ENCODE measurements at regions not wholly inside any gene's neighbourhood (a gene's known extent, or its start where the extent isn't known, plus 50 kb on each side); places are given as distances from the start of the nearest gene placed in this dataset.

GRCh38 chr11:25206762-25207161 is 709.9 kb downstream of the LUZP2 start:
- Histone ChIP-seq H3K4me3 (ENCODE audit: insufficient read length, low read depth) (no peak overlapping the region), H3K4me1 (ENCODE audit: insufficient read depth, insufficient read length) (no peaks in the 10 kb centered on the region), H3K27me3 (ENCODE audit: insufficient read depth, insufficient read length) (no peaks in the 10 kb centered on the region), H3K9me3 (ENCODE audit: insufficient read depth, low read length) (no peaks in the 10 kb centered on the region), H3K36me3 (ENCODE audit: insufficient read depth, insufficient read length, low read length) (no peaks in the 10 kb centered on the region), H3K9ac (ENCODE audit: insufficient read length, low read depth) (no peak overlapping the region)
- DNase-seq (ENCODE audit: low read depth, low spot score): no peak
- TF ChIP-seq YY1 (IDR thresholded peaks at IDR 0.05; ENCODE audit: insufficient read depth, insufficient read length): no peak
- TF ChIP-seq SUZ12 (IDR thresholded peaks at IDR 0.05; ENCODE audit: extremely low read depth, insufficient read depth, insufficient read length): no peak
- TF ChIP-seq ZNF274 (IDR thresholded peaks at IDR 0.05; ENCODE audit: low read depth, low read length): no peak

- no peak for DNase-seq (ENCODE audit: low read depth, low spot score)
- Histone ChIP-seq H3K9me3 (ENCODE audit: insufficient read depth, low read length) (no peaks in the 10 kb centered on the region), H3K4me1 (ENCODE audit: insufficient read depth, insufficient read length) (no peaks in the 10 kb centered on the region), H3K4me3 (ENCODE audit: insufficient read length, low read depth) (no peak overlapping the region), H3K27me3 (ENCODE audit: insufficient read depth, insufficient read length) (no peaks in the 10 kb centered on the region), H3K36me3 (ENCODE audit: insufficient read depth, insufficient read length, low read length) (no peaks in the 10 kb centered on the region), H3K9ac (ENCODE audit: insufficient read length, low read depth) (no peak overlapping the region)
- TF ChIP-seq YY1 (IDR thresholded peaks at IDR 0.05; ENCODE audit: insufficient read depth, insufficient read length): no peak
- no peak for TF ChIP-seq ZNF274 (IDR thresholded peaks at IDR 0.05; ENCODE audit: low read depth, low read length)
- TF ChIP-seq SUZ12 (IDR thresholded peaks at IDR 0.05; ENCODE audit: extremely low read depth, insufficient read depth, insufficient read length): no peak
Measured at GRCh38 chr11:25211635-25212254, 714.9 kb downstream of the LUZP2 start.

GRCh38 chr11:25214535-25215176 is 717.8 kb downstream of the LUZP2 start:
- H3K4me3 ChIP-seq (ENCODE audit: insufficient read length, low read depth): no peak overlapping the region
- TF ChIP-seq YY1 (IDR thresholded peaks at IDR 0.05; ENCODE audit: insufficient read depth, insufficient read length): no peak
- no peak for TF ChIP-seq SUZ12 (IDR thresholded peaks at IDR 0.05; ENCODE audit: extremely low read depth, insufficient read depth, insufficient read length)
- TF ChIP-seq ZNF274 (IDR thresholded peaks at IDR 0.05; ENCODE audit: low read depth, low read length): no peak
- no peaks in the 10 kb centered on the region for H3K4me1 ChIP-seq (ENCODE audit: insufficient read depth, insufficient read length)
- H3K27me3 ChIP-seq (ENCODE audit: insufficient read depth, insufficient read length): no peaks in the 10 kb centered on the region
- H3K9me3 ChIP-seq (ENCODE audit: insufficient read depth, low read length): no peaks in the 10 kb centered on the region
- no peak overlapping the region for H3K9ac ChIP-seq (ENCODE audit: insufficient read length, low read depth)
- DNase-seq (ENCODE audit: low read depth, low spot score): no peak
- no peaks in the 10 kb centered on the region for H3K36me3 ChIP-seq (ENCODE audit: insufficient read depth, insufficient read length, low read length)

- Histone ChIP-seq H3K27me3 (ENCODE audit: insufficient read depth, insufficient read length) (no peaks in the 10 kb centered on the region), H3K9me3 (ENCODE audit: insufficient read depth, low read length) (no peaks in the 10 kb centered on the region), H3K4me3 (ENCODE audit: insufficient read length, low read depth) (no peak overlapping the region), H3K36me3 (ENCODE audit: insufficient read depth, insufficient read length, low read length) (no peaks in the 10 kb centered on the region), H3K4me1 (ENCODE audit: insufficient read depth, insufficient read length) (no peaks in the 10 kb centered on the region), H3K9ac (ENCODE audit: insufficient read length, low read depth) (no peak overlapping the region)
- DNase-seq (ENCODE audit: low read depth, low spot score): no peak
- TF ChIP-seq YY1 (IDR thresholded peaks at IDR 0.05; ENCODE audit: insufficient read depth, insufficient read length) (no peak), ZNF274 (IDR thresholded peaks at IDR 0.05; ENCODE audit: low read depth, low read length) (no peak), SUZ12 (IDR thresholded peaks at IDR 0.05; ENCODE audit: extremely low read depth, insufficient read depth, insufficient read length) (no peak)
Measured at GRCh38 chr11:25218036-25218435, 721.2 kb downstream of the LUZP2 start.

GRCh38 chr11:25225078-25225477 is 728.2 kb downstream of the LUZP2 start:
- no peaks in the 10 kb centered on the region for H3K9me3 ChIP-seq (ENCODE audit: insufficient read depth, low read length)
- H3K27me3 ChIP-seq (ENCODE audit: insufficient read depth, insufficient read length): no peaks in the 10 kb centered on the region
- H3K36me3 ChIP-seq (ENCODE audit: insufficient read depth, insufficient read length, low read length): no peaks in the 10 kb centered on the region
- DNase-seq (ENCODE audit: low read depth, low spot score): no peak
- H3K4me1 ChIP-seq (ENCODE audit: insufficient read depth, insufficient read length): no peaks in the 10 kb centered on the region
- no peak overlapping the region for H3K4me3 ChIP-seq (ENCODE audit: insufficient read length, low read depth)
- no peak overlapping the region for H3K9ac ChIP-seq (ENCODE audit: insufficient read length, low read depth)
- no peak for TF ChIP-seq SUZ12 (IDR thresholded peaks at IDR 0.05; ENCODE audit: extremely low read depth, insufficient read depth, insufficient read length)

GRCh38 chr11:25242928-25243327 is 746.1 kb downstream of the LUZP2 start:
- no peak for DNase-seq (ENCODE audit: low read depth, low spot score)

GRCh38 chr11:25244126-25244525 is 747.3 kb downstream of the LUZP2 start:
- no peaks in the 10 kb centered on the region for H3K36me3 ChIP-seq (ENCODE audit: insufficient read depth, insufficient read length, low read length)
- no peak for DNase-seq (ENCODE audit: low read depth, low spot score)

More at GRCh38 chr11:25242928-25243327, 746.1 kb downstream of the LUZP2 start:
- H3K27me3 ChIP-seq (ENCODE audit: insufficient read depth, insufficient read length): no peaks in the 10 kb centered on the region
- H3K9me3 ChIP-seq (ENCODE audit: insufficient read depth, low read length): no peaks in the 10 kb centered on the region; the same call in 1 of the 2 replicates
- H3K9ac ChIP-seq (ENCODE audit: insufficient read length, low read depth): no peak overlapping the region
- H3K4me1 ChIP-seq (ENCODE audit: insufficient read depth, insufficient read length): no peaks in the 10 kb centered on the region
- H3K36me3 ChIP-seq (ENCODE audit: insufficient read depth, insufficient read length, low read length): no peaks in the 10 kb centered on the region
- TF ChIP-seq SUZ12 (IDR thresholded peaks at IDR 0.05; ENCODE audit: extremely low read depth, insufficient read depth, insufficient read length): no peak
- TF ChIP-seq ZNF274 (IDR thresholded peaks at IDR 0.05; ENCODE audit: low read depth, low read length): no peak
- TF ChIP-seq YY1 (IDR thresholded peaks at IDR 0.05; ENCODE audit: insufficient read depth, insufficient read length): no peak
- H3K4me3 ChIP-seq (ENCODE audit: insufficient read length, low read depth): no peak overlapping the region

More at GRCh38 chr11:25244126-25244525, 747.3 kb downstream of the LUZP2 start:
- Histone ChIP-seq H3K27me3 (ENCODE audit: insufficient read depth, insufficient read length) (no peaks in the 10 kb centered on the region), H3K9me3 (ENCODE audit: insufficient read depth, low read length) (no peaks in the 10 kb centered on the region; the same call in 1 of the 2 replicates), H3K9ac (ENCODE audit: insufficient read length, low read depth) (no peak overlapping the region), H3K4me1 (ENCODE audit: insufficient read depth, insufficient read length) (no peaks in the 10 kb centered on the region), H3K4me3 (ENCODE audit: insufficient read length, low read depth) (no peak overlapping the region)
- no peak for TF ChIP-seq ZNF274 (IDR thresholded peaks at IDR 0.05; ENCODE audit: low read depth, low read length)

Data from NT2/D1 (cell line).